SK-N-SH (cell line): ENCODE measurements at regions not wholly inside any gene's neighbourhood (a gene's known extent, or its start where the extent isn't known, plus 50 kb on each side); places are given as distances from the start of the nearest gene placed in this dataset.

Source experiments
- CTCF ChIP-seq: fragments of 200-600 bp; sonication (generic); IDR thresholded peaks from 2 replicates; pipeline ENCODE4 v1.6.1; 2017; ENCODE audit warnings: antibody characterized with exemption, mild to moderate bottlenecking, moderate library complexity
- EP300 ChIP-seq, 2 experiments: IDR thresholded peaks; 2 replicates each; pipeline versions ENCODE4 v1.4.0 to v1.6.1; 2012; ENCODE audit warnings: borderline replicate concordance in 1 of 2, low read depth in 1 of 2, low read length in 1 of 2
- JUND ChIP-seq: IDR thresholded peaks from 2 replicates; pipeline ENCODE4 v1.4.0; 2012
- REST ChIP-seq: IDR thresholded peaks from 2 replicates; pipeline ENCODE4 v1.6.1; 2012; ENCODE audit warnings: mild to moderate bottlenecking, low read depth, low read length, moderate library complexity
- TF ChIP-seq, protein P1 (sequence below): fragments of 150-350 bp; IDR thresholded peaks from 2 replicates; pipeline ENCODE4 v1.6.1; 2016; ENCODE audit warnings: mild to moderate bottlenecking, low read depth, low read length

DNA sequence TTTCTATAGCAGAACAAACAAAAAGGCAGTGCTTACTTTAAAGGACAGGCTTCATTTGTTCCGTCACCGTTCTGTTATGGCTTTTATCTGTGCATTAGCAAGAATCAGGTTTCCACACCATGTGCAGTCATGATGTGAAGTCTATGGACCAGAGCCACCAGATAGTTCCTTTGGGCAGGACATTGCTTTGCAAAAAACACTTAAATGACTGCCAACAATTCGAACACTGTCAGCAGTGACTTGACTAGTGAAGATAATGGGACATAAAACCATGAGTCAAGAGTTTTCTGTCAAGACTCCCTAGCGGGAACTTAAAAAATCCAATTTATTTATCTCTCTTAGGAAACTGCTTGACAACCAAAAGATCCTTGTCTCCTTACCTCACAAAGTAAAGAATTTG, 80.3 kb downstream of the NKX2-1 start:
- TF ChIP-seq EP300 (IDR thresholded peaks at IDR 0.05; ENCODE audit: borderline replicate concordance in 1 of 2, low read depth in 1 of 2, low read length in 1 of 2): no peak
- no peak for TF ChIP-seq JUND
- TF ChIP-seq REST: no peak
- no peak for TF ChIP-seq CTCF
- TF ChIP-seq, protein P1, sequence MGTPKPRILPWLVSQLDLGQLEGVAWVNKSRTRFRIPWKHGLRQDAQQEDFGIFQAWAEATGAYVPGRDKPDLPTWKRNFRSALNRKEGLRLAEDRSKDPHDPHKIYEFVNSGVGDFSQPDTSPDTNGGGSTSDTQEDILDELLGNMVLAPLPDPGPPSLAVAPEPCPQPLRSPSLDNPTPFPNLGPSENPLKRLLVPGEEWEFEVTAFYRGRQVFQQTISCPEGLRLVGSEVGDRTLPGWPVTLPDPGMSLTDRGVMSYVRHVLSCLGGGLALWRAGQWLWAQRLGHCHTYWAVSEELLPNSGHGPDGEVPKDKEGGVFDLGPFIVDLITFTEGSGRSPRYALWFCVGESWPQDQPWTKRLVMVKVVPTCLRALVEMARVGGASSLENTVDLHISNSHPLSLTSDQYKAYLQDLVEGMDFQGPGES: no peak
